SK-N-DZ (cell line): ENCODE measurements at regions not wholly inside any gene's neighbourhood (a gene's known extent, or its start where the extent isn't known, plus 50 kb on each side); places are given as distances from the start of the nearest gene placed in this dataset.

Experiments used
- DNase-seq: peaks from one replicate; pipeline ENCODE4 v3.0.0-alpha.2; 2015; ENCODE audit warnings: low spot score

DNA sequence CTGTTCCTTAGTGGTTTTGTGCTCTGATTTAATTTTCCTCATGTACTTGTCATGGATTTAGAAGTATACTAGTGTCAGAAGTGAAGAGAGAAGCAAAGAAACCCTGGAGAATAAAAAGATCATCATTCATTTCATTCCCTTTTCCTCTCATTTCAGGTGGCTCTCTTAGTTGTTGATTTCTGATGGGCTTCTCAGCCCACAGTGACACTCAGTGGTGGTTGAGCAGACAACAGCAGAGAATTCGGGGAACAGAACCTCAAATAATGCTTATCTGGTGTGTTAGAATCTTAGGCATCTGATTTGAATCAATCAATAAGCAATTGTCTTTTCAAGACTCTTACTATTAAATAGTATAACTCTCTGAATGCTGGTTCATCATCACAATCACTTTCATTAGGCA lies 1289.4 kb downstream of the FAM181B start:
- peak; percentile 39 for DNase-seq

DNA sequence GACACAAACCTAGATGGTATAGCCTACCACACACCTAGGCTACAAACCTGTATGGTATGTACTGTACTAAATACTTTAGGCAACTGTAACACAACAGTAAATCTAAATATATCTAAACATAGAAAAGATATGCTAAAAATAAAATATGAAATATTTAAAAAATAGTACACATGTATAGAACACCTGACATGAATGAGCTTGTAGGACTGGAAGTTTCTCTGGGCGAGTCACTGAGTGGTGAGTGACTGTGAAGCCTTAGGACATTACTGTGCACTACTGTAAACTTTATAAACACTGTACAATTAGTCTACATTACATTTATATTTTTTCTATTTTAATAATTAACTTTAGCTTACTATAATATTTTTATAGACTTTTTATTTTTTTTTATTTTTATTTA lies 1301.3 kb downstream of the FAM181B start:
- DNase-seq = no peak

DNA sequence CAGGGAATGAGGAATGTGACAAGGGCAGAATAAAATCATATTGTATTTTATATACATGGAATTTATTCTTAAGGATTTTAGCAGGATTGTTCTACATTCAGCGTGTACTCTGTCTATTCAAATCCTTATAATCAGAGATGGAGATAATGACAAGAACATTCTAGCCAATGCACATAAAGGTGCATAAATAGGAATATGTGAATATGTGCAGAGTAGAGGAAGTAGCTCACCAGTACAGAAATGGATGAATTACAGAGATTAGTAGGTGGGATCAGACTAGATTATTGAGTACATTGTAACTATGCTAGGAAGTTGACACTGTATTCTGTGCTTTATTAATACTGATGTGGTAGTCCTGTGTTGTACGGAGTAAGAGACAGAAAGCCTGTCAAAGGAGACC lies 1308.8 kb downstream of the FAM181B start:
- DNase-seq = no peak

DNA sequence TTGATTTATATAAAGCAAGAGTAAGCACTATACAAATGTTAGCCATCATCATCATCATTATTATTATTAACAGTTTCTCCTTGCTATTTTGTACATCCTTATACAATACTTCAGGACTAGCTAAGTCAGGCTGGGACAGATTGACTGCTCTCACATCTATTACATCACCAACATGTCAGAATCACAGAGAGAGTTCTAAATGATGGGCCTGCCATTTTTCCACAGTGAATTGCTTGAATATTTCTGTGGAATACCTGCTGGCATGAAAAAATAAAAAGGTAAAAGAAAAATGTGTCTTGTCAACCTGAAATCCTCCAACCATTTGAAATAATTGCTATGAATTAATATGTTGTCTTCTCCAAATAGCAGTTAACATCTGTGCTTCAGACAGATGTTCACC lies 1311.3 kb downstream of the FAM181B start:
- DNase-seq = no peak

DNA sequence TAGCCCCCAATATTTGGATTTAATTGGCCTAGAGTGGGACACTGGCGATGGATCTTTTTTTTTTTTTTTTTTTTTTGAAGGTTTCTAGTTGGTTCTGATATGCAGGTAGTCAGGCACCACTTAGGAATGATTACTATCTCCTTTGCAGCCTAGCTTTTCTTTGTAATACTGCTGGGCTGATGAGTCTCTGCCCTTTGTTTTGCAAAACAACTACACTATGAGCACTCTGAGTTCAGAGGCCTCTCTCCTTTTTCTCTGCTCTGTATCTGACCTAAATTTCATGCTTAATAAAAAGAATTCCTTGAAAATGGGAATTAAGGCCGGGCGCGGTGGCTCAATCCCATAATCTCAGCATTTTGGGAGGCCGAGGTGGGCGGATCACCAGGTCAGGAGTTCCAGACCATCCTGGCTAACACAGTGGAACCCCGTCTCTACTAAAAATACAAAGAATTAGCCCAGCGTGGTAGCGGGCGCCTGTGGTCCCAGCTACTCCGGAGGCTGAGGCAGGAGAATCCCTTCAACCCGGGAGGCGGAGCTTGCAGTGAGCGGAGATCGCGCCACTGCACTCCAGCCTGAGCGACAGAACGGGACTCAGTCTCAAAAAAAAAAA lies 1312.3 kb downstream of the FAM181B start:
- DNase-seq = no peak

DNA sequence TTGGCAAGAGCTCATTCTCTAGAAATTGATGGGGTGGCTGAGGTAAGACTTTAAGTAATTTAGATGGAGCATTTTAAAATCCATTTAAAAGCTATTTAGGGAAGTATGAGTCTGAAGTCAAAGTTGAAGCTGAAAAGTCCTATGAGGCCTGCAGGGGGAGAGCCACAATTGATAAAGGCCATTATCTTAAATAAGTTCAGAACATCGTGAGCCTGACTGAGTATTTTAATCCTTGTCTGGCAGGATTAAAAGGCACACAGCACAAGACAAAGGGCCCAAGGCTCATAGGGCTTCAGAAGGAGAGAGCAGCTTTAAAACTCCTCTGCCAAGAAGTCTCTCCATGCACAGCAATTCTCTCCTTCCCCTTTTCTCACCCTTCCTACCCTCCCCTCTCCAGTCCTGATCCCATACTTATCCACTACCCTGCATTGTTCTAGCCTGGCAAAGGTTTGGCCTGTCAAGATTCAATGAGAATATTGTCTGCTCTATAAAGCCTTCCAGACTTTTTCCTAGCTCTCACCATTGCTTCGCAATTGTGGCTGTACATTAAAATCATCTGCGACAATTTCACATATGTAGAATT lies 1312.9 kb downstream of the FAM181B start:
- DNase-seq = no peak

DNA sequence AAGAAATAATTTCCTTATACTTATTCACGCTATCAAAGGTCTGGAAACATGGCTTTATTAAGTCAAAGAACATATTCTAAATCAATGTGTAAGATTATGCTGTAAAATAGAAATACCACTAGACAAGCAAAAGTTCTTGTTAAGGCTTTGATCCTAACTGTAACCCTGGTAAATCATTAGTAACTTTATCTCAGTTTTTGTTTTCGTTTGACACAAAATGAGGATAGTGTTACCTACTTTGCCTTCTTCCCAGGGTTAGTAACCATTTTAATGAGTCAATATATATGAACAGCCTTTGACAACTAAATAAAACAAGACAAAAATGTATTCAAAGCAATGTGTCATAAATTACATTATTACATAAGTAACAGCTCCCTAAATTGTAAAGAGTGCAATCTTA lies 1336.3 kb downstream of the FAM181B start:
- no peak for DNase-seq

DNA sequence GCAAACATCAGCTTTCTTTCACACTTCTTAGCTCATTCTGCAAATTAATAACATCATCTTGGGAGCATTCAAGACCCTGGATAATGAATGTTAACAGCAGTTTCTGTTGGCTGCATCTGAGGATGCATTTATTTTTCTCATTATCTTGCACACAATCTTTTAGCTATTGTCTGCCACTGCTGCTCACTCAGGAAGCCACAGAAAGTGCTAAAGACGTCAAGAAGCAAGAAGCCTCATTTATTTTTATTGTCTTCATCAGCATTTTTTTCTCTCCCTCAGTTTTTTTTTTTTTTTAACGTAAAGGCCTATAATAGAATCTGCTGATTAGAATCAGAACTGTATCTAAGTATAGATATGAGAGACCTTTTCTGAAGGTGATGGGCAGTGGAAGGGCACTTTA lies 1339.4 kb downstream of the FAM181B start:
- no peak for DNase-seq

DNA sequence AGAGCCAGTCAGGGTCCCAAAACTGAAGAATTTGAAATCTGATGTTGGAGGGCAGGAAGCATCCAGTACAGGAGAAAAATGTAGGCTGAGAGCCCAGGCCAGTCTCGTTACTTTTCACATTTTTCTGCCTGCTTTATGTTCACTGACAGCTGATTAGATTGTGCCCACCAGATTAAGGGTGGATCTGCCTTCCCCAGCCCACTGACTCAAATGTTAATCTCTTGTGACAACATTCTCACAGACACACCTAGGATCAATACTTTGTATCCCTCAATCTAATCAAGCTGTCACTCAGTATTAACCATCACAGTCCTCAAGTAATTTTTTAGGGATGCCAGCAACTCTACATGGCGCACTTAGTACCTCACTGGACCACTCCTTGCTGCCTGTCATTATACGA lies 1345.3 kb downstream of the FAM181B start:
- DNase-seq = peak; percentile 76

DNA sequence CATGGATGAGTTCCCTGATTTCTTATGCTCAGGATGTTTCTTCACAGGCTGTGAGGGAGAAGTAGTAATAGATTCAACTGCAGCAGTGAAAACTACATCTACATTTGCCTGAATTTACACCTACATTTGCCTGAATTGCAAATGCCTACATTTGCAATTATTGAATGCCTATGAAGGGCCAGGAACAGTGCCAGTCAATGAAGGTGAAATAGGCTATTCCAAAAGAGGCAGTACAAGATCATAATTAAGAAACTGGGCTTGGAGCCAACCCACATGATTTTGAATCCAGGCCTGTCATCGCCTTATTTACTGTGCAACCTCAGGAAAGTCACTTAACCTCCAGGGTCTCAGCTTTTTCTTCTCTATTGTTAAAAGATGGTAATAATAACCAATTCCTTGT lies 1353.3 kb downstream of the FAM181B start:
- DNase-seq = peak; percentile 14

DNA sequence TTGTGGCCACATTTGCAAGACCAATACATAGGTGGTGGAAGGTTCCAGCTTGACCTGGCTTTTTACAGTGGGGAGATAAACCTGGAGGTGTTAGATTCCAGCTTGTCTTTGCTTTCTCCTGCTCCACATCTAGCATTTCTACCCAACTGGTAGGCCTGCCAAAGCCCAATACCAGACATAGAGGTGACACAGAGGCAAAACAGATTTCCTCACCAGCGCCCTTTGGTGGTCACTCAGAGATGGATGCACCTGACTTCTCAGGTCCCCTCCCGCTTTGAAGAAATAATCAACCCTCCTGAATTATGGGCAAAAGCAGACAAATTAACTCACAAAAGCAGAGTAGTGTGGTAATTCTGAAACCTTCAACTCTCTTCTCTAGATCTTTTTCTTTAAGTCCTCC lies 1356.2 kb downstream of the FAM181B start:
- no peak for DNase-seq

DNA sequence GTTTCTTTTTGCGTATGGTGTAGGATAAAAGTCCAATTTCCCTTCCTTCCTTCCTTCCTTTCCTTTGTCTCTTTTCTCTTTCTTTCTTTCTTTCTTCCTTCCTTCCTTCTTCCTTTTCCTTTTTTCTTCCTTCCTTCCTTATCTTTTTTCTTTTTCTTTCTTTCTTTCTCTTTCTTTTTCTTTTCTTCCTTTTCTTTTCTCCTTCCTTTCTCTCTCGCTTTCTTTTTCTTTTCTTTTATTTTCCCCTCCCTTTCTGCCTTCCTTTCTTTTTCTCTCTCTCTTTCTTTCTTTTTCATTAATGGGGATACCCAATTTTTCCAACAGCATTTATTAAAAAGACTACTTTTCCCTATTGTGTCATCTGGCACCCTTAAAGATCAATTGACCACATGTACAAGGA lies 1359.7 kb downstream of the FAM181B start:
- no peak for DNase-seq

DNA sequence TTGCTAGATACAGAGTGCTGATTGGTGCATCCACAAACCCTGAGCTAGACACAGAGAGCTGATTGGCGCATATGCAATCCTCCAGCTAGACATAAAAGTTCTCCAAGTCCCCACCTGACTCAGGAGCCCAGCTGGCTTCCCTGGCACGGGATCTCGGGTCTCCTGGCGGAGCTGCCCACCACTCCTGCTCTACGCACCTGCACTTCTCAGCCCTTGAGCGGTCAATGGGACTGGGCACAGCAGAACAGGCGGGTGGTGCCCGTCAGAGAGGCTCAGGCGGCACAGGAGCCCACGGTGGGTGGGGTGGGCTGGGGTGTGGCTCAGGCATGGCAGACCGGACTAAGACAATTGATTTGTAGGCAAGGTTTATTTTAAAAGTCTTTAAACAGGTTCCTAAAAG lies 1365.5 kb downstream of the FAM181B start:
- DNase-seq = no peak

DNA sequence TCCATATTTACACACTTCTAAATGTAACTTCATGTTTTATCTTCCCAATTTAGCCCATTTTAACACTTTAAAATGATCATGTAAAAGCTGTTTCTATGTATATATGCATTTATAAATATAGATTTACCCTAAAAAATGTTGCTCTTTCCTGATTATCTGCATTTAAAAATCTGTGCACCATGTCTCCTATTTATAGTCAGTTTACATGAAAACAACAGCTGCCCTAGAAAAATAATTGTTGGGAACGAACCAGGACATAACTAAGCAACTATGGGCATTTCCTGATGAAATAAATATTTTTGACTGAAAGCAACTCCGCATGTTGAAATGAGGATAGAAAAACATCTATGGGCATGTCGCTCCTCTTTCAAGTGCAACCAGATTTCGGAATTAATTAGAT lies 1368.2 kb downstream of the FAM181B start:
- DNase-seq = no peak

DNA sequence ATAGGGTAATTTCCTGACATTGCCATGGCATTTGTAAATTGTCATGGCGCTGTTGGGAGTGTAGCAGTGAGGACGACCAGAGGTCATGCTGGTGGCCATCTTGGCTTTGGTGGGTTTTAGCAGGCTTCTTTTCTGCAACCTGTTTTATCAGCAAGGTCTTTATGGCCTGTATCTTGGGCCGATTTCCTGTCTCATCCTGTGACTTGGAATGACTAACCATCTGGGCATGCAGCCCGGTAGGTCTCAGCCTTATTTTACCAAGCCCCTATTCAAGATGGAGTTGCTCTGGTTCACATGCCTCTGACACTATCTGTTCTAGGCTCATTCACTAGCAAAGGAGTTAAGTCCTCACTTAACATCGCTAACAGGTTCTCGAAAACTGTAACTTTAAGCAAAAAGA lies 1374.2 kb downstream of the FAM181B start:
- no peak for DNase-seq

DNA sequence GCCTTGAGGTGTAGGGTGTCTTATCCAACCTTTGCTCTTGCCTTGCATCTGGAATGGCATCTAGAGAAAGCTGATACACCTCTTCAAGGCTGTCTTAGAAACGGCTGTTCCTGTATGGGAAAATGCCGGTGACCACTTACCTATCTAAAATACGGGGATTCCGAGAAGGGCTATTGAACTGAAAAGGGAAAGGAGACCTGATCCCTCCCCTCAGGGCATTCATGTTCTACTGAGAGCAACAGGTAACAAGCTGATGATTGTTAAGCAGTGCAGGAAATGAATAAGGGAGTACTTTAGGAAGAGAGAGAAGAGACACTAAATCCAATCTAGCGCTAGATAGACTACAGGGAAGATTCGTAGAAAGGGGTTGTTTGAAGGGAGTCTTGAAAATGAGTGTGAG lies 1388.1 kb downstream of the FAM181B start:
- DNase-seq = no peak

DNA sequence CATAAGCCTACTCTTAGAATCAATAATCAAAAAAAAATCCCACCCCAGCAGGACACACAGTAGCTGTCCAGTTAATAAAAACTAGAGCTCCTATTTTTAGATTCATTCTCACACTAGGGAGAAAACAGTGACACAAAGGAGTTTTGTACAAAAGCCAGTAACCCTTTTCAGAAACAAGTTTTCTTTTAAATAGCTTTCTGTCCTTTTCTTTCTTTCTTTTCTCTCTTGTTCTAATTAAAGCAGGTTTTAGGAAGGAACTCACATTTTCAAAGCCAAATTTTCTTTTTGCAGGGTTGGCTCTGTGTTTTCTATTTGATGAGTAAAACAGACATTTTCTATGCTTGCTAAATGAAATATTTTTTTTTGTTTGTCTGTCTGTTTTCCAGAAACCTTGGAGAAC lies 1390.7 kb downstream of the FAM181B start:
- DNase-seq = no peak

DNA sequence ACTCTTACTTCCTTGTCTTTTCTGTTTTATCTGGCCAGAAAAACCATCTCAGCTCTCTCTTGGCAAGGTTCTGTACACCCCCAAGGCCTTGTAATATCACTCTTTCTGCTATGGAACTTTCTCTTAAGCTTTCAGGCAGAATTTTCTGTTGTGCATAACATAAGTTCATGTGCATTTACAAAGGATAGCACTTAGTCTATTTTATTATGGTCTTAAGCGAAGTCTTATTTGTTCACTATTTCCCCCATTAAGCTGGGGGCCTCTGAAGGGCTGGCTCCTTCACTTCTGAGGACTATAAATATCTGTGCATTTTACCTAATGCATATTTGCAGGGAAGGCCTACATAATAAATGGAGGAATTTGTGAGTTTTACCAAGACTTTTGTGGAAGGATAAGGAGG lies 1393.4 kb downstream of the FAM181B start:
- DNase-seq = no peak

DNA sequence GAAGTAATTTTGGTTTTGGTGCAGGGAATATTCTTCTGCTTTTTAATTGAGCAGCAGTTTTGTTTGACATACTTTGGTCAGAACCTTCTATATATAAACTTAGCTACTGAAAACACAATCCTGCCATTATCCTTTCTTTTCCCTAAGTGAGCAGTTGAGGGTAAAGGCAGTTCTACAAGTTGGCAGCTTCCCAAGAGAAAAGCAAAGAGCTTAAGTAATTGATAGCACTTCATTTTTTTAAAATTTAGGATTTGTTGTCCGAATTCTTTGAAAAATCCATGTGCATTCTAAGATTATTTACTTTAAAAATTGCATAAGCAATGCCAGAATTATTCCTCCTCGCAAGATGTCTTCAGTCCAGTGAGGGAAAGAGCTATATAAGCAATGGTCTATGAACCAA lies 1394.1 kb downstream of the FAM181B start:
- no peak for DNase-seq

DNA sequence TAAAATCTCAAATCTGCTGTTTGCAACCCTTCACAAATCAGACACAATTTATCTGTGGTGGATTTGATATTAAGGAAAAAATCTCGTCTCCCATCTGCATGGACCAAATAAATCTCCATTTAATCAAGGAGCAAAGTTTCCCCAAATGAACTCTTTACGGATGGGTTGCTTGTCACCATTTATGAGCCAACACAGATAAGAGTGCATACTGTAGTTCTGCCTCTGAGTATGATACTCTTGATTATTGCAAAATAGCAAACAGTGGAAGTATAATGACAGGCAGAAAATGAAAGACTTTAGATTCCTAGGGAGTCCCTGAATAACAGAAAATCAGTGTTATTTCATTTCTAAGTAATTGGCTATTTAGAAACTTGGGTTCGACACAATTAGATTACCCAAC lies 1395.9 kb downstream of the FAM181B start:
- DNase-seq = no peak

DNA sequence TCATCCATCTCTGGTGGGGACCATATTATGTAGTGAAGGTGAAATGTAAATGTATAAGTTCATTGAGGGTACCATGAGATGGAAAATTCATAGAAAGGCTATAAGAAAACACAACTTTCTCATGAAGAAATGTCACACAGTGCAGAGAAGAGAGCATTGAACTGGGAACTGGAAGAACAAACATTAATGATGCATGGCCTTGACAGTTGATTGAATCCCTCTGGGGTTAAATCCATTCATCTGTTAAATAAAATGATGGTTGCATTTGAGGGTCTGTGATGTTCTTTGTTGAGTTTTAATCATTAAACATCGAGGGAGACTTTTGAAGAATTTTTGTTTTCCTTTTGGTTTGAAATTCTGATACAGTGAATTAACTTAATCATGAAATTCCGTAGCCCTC lies 1401.4 kb downstream of the FAM181B start:
- no peak for DNase-seq

DNA sequence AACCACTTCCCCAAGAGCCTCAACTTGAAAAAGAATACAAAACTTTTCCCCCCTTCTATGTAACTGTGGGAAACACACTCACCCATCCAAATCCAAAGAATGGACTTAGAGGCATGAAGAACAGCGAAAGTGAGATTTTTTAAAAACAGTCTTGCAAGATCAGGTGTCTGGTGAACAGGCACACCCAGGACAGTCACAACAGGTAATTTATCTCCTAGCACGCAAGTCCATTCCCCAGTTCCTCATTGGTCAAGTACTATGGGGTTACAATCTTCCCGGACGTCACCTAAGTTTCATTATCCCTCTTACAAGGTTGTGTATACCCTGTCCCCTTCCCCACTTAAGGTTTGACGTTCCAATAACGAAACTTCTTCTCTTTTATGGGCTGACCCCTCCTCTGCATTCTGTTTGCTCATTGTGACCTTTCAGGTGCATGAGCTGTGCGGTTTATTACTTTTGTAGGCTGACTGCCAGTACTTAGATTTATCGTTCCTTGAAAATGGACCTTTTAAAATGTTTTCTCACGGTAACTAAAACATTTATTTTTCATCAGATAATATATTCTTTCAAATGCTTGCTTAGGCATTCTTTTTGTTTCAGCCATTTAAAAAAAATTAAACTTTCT lies 1401.9 kb downstream of the FAM181B start:
- DNase-seq = no peak

DNA sequence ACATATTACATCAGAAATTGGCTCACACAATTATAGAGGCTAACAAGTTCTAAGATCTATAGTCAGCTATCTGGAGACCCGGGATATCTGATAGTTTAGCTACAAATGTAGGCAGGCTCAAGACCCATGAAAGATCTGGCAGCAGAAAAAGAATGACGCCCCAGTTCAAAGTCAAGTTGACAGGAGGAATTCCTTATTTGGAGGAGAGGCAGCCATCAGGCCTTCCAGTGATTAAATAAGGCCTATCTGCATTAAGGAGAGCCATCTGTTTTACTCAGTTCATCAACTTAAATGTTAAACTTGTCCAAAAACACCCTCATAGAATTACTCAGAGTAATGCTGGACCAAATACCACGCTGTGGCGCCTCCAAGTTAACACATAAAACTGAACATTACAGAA lies 1402.6 kb downstream of the FAM181B start:
- peak; percentile 69 for DNase-seq
